ENCODE measurements at regions not wholly inside any gene's neighbourhood (a gene's known extent, or its start where the extent isn't known, plus 50 kb on each side); places are given as distances from the start of the nearest gene placed in this dataset.

- TF ChIP-seq Cebpa-rat (IDR thresholded peaks at IDR 0.05): no peak
- Histone ChIP-seq H3K9ac (no peak overlapping the region), H3K9me3 (peaks cover 11% of the 10 kb centered on the region), H4K20me1 (no peaks in the 10 kb centered on the region), H3K27me3 (no peaks in the 10 kb centered on the region), H3K4me1 (no peaks in the 10 kb centered on the region), H3K27ac (no peak overlapping the region), H3K4me3 (no peak overlapping the region), H3K36me3 (no peaks in the 10 kb centered on the region), H3K4me2 (no peak overlapping the region)
These were observed 561.1 kb upstream of the NDST4 start for GRCh38 chr4:115674485-115674884.

DNA sequence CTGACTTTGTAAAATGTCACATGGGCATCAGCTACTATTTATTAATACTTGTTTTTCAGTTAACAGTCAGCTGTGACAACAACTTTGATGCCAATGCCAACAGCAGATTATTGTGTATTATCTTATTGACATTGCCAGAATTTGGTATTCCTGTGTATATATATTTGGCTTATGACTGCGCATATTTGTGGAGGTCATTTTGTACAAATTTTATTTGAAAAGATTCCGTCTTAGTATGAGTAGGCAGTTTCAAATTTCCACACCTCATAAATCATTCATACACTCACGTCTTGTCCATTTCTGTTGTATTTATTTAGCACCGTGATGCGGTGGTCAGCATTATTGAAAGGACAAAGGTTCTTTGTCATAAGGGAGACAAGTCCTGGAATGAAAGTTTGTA, 558.2 kb upstream of the NDST4 start:
- no peaks in the 10 kb centered on the region for H3K36me3 ChIP-seq
- no peak overlapping the region for H3K9ac ChIP-seq
- H3K4me2 ChIP-seq: no peak overlapping the region
- TF ChIP-seq Cebpa-rat (IDR thresholded peaks at IDR 0.05): no peak
- H3K4me3 ChIP-seq: no peak overlapping the region
- H3K9me3 ChIP-seq: no peaks in the 10 kb centered on the region
- H3K4me1 ChIP-seq: no peaks in the 10 kb centered on the region
- no peaks in the 10 kb centered on the region for H3K27me3 ChIP-seq
- no peaks in the 10 kb centered on the region for H4K20me1 ChIP-seq
- H3K27ac ChIP-seq: no peak overlapping the region

DNA sequence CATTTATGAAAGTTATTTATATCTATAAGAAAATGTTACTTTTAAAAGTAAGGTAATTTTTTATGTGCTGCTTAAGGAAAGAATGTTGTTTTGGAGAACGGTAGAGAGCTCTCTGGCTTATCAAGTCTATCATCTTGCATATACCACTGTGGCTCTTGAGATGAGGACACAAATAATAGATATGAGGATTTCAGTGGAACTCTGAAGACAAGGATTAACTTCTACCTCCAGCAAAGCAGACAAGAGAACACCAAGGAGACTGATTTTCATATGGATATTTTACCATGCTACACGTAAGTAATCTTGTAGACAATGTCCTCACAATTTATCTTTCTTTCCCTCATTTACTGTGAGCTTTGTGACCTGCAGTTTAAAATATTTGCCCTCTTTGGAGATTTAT, 557.5 kb upstream of the NDST4 start:
- Histone ChIP-seq H3K9ac (no peak overlapping the region), H4K20me1 (no peaks in the 10 kb centered on the region), H3K4me1 (no peaks in the 10 kb centered on the region), H3K9me3 (no peaks in the 10 kb centered on the region), H3K4me3 (no peak overlapping the region), H3K4me2 (no peak overlapping the region), H3K36me3 (no peaks in the 10 kb centered on the region), H3K27ac (no peak overlapping the region), H3K27me3 (no peaks in the 10 kb centered on the region)
- no peak for TF ChIP-seq Cebpa-rat (IDR thresholded peaks at IDR 0.05)

DNA sequence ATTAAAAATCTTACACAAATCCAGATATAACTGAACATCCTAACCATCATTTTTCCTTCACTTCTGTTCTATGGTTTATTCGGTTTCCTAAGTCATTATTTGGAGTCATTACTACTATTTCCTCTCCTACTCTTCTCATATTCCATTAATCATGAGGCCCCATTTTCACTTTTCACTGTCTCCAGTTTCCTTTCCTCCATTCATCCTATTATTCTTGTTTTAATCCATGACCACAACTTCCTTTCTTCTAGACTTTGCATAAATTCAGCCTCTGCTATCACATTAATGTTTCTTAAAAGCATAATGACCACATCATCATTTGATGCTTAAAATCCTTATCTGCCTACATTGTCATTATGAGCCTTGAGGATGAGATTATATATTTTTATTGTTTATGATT, 555.0 kb upstream of the NDST4 start:
- Histone ChIP-seq H3K9ac (no peak overlapping the region), H3K27me3 (no peaks in the 10 kb centered on the region), H3K4me1 (no peaks in the 10 kb centered on the region), H3K4me3 (no peak overlapping the region), H3K4me2 (no peak overlapping the region), H3K9me3 (no peaks in the 10 kb centered on the region), H3K27ac (no peak overlapping the region), H4K20me1 (no peaks in the 10 kb centered on the region), H3K36me3 (no peaks in the 10 kb centered on the region)
- TF ChIP-seq Cebpa-rat (IDR thresholded peaks at IDR 0.05): no peak

DNA sequence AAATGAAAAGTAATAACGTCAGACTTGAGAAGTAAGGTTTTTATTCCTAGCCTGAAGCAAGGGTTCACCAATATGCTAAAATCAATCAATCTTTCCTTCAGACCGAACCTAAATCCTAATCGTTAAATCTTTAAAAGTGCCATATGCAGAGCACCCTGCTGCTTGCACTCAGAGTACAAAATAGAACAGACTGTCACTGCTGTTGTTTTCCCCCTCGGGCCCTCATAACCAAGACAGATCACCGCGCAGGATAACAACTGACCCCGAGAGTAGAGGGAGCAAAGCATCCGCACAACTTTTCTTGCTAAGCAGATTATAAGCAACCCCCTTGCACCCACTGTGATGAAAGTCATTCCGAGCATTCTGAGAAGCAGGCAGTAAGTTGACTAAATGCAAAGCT, 550.9 kb upstream of the NDST4 start:
- no peaks in the 10 kb centered on the region for H3K4me1 ChIP-seq
- H3K36me3 ChIP-seq: no peaks in the 10 kb centered on the region
- no peak for TF ChIP-seq Cebpa-rat (IDR thresholded peaks at IDR 0.05)
- H3K9ac ChIP-seq: no peak overlapping the region
- H3K27me3 ChIP-seq: no peaks in the 10 kb centered on the region
- H3K4me3 ChIP-seq: no peak overlapping the region
- H3K4me2 ChIP-seq: no peak overlapping the region
- no peak overlapping the region for H3K27ac ChIP-seq
- H3K9me3 ChIP-seq: no peaks in the 10 kb centered on the region
- H4K20me1 ChIP-seq: no peaks in the 10 kb centered on the region

GRCh38 chr4:115660465-115660864, 547.0 kb upstream of the NDST4 start:
- Histone ChIP-seq H4K20me1 (no peaks in the 10 kb centered on the region), H3K4me3 (no peak overlapping the region), H3K27me3 (no peaks in the 10 kb centered on the region), H3K9me3 (no peaks in the 10 kb centered on the region), H3K4me2 (no peak overlapping the region), H3K9ac (no peak overlapping the region), H3K27ac (no peak overlapping the region), H3K4me1 (no peaks in the 10 kb centered on the region), H3K36me3 (no peaks in the 10 kb centered on the region)
- TF ChIP-seq Cebpa-rat (IDR thresholded peaks at IDR 0.05): no peak

DNA sequence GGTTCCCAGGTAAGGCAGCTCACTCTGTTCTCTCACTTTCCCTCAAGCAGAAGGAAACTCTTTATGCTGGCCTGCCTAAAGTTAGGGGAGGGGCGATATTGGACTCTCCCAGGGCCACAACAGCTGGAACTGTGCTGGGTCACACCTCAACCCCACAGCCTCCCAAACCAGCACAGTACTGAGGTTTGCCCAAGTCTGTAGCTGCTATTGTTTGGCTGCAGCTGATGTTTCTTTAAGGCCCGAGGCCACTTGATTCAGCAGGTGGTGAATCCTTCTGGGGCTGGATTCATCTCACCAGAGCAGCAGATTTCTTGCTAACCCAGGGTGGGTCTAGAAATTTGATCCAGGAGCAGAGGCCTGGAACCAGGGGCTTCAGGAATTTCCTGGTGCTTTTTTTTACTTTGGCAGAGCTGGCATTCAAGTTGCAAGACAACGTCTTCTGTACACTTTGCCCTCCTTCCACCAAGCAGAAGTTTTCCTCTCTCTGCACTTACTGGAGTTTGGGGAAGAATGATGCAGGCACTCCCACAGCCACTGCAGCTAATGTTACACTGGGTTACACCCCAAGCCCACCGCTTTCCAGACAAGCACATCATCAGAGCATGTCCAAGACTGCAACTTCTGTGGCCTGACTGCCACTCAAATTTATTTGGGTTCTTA, 544.7 kb upstream of the NDST4 start:
- H3K27ac ChIP-seq: no peak overlapping the region
- no peak overlapping the region for H3K4me3 ChIP-seq
- H3K9ac ChIP-seq: no peak overlapping the region
- no peaks in the 10 kb centered on the region for H3K27me3 ChIP-seq
- H3K36me3 ChIP-seq: no peaks in the 10 kb centered on the region
- H4K20me1 ChIP-seq: no peaks in the 10 kb centered on the region
- no peaks in the 10 kb centered on the region for H3K9me3 ChIP-seq
- H3K4me1 ChIP-seq: no peaks in the 10 kb centered on the region
- no peak overlapping the region for H3K4me2 ChIP-seq
- TF ChIP-seq Cebpa-rat (IDR thresholded peaks at IDR 0.05): no peak

- no peak overlapping the region for H3K27ac ChIP-seq
- no peak overlapping the region for H3K4me3 ChIP-seq
- H4K20me1 ChIP-seq: no peaks in the 10 kb centered on the region
- no peaks in the 10 kb centered on the region for H3K36me3 ChIP-seq
- H3K27me3 ChIP-seq: no peaks in the 10 kb centered on the region
- no peak overlapping the region for H3K4me2 ChIP-seq
- H3K9me3 ChIP-seq: no peaks in the 10 kb centered on the region
- no peak overlapping the region for H3K9ac ChIP-seq
- H3K4me1 ChIP-seq: no peaks in the 10 kb centered on the region
- no peak for TF ChIP-seq Cebpa-rat (IDR thresholded peaks at IDR 0.05)
These were observed 542.2 kb upstream of the NDST4 start for GRCh38 chr4:115655626-115656025.

DNA sequence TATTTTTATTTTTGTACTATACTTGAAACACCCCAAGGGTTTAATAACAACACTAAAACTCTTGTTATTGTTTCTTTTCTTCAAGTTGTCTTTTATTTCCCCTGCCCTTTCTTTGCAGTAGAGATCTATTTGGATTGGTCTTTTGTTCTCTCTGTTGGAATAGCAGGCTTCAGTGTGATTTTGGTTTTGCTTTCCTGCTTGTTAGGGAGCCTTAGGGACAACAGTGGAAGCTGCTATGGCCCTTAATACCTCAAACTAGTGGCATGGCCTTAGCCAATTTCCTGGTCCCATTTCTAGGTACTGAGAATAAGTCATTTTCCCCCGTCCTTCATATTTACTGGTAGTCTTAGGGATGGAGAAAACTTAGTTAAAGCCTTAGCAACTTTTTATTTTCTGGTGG, 535.4 kb upstream of the NDST4 start:
- Histone ChIP-seq H3K36me3 (no peaks in the 10 kb centered on the region), H3K27me3 (no peaks in the 10 kb centered on the region), H3K27ac (no peak overlapping the region), H3K9me3 (no peaks in the 10 kb centered on the region), H4K20me1 (no peaks in the 10 kb centered on the region), H3K4me2 (no peak overlapping the region), H3K9ac (no peak overlapping the region), H3K4me1 (no peaks in the 10 kb centered on the region), H3K4me3 (no peak overlapping the region)
- no peak for TF ChIP-seq Cebpa-rat (IDR thresholded peaks at IDR 0.05)

DNA sequence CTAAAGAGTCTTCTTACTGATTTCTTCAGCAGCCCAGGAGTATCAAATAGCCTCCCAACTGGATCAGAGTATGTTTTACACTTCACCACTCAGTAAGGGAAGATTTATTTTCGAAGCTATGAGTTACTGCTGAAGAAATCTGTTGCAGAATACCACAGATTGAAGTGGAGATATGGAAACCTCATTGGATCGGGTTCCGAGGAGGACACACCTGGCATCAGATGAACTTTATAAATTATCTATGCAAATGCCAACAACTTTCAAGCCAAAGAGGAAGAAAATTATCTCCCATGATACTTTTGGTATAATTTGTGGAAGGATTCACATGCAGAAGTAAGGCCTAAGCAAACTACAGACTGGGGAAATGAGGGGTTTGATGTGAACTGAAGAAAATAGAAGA, 515.9 kb upstream of the NDST4 start:
- no peak for TF ChIP-seq Cebpa-rat (IDR thresholded peaks at IDR 0.05)
- H3K9me3 ChIP-seq: no peaks in the 10 kb centered on the region
- no peak overlapping the region for H3K9ac ChIP-seq
- H3K27me3 ChIP-seq: no peaks in the 10 kb centered on the region
- H3K4me1 ChIP-seq: peaks cover 6% of the 10 kb centered on the region; the same call in 1 of the 2 replicates
- H3K4me3 ChIP-seq: no peak overlapping the region
- H3K36me3 ChIP-seq: no peaks in the 10 kb centered on the region
- no peak overlapping the region for H3K27ac ChIP-seq
- H4K20me1 ChIP-seq: no peaks in the 10 kb centered on the region
- no peak overlapping the region for H3K4me2 ChIP-seq

DNA sequence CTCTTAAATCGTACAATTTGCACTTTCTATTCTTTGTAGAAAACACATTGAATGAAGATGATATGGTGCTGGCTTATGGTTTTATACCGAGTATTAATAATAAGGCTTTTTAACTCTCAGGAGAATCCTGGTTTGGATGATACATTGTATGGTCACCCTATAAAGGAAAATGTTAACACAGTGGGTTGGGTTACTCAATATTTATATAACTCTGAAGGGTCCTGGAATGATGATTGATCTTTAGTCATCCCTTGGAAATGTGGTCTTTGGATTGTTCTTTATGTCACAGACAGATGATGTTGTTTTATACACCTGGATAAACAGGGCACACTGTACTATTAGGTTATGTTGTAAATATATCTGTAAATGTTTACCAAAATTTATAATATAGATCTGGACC, 496.2 kb upstream of the NDST4 start:
- Histone ChIP-seq H3K9ac (no peak overlapping the region), H3K27me3 (no peaks in the 10 kb centered on the region), H3K27ac (no peak overlapping the region), H3K4me2 (no peak overlapping the region), H3K36me3 (no peaks in the 10 kb centered on the region), H3K9me3 (no peaks in the 10 kb centered on the region), H4K20me1 (no peaks in the 10 kb centered on the region), H3K4me1 (no peaks in the 10 kb centered on the region), H3K4me3 (no peak overlapping the region)
- TF ChIP-seq Cebpa-rat (IDR thresholded peaks at IDR 0.05): no peak

Data from BLaER1 (cell line).